NB4 (cell line): ENCODE measurements at regions not wholly inside any gene's neighbourhood (a gene's known extent, or its start where the extent isn't known, plus 50 kb on each side); places are given as distances from the start of the nearest gene placed in this dataset.

Experiments
- DNase-seq: peaks from one replicate; pipeline ENCODE4 v3.0.0; 2010; ENCODE audit warnings: low read depth
- H3K4me3 ChIP-seq: one replicate; pipeline ENCODE4 v1.5.1; 2011; ENCODE audit warnings: mild to moderate bottlenecking, low read depth, low read length, moderate library complexity
- CTCF ChIP-seq: IDR thresholded peaks from one replicate; pipeline ENCODE4 v1.5.1; 2012; ENCODE audit warnings: low read depth, low read length
- MAX ChIP-seq: IDR thresholded peaks from 2 replicates; pipeline ENCODE4 v1.6.1; 2011; ENCODE audit warnings: low read depth, low read length
- MYC ChIP-seq: IDR thresholded peaks from 2 replicates; pipeline ENCODE4 v1.6.1; 2011; ENCODE audit warnings: low read depth, low read length
- POLR2A ChIP-seq: IDR thresholded peaks from 2 replicates; pipeline ENCODE4 v1.6.1; 2011; ENCODE audit warnings: mild to moderate bottlenecking; ENCODE audit not compliant: insufficient read length; ENCODE audit errors: extremely low read depth

GRCh38 chr12:31218203-31219025, 107.5 kb downstream of the SINHCAF start:
- TF ChIP-seq POLR2A: no peak
- no peak for TF ChIP-seq MYC
- TF ChIP-seq CTCF: no peak
- no peak for TF ChIP-seq MAX
- H3K4me3 ChIP-seq: no peak overlapping the region
- DNase-seq: no peak

GRCh38 chr12:31219521-31219920, 106.4 kb downstream of the SINHCAF start:
- no peak for DNase-seq
- H3K4me3 ChIP-seq: no peak overlapping the region
- no peak for TF ChIP-seq MYC
- no peak for TF ChIP-seq MAX
- no peak for TF ChIP-seq CTCF
- TF ChIP-seq POLR2A: no peak

- DNase-seq: no peak
- TF ChIP-seq POLR2A: no peak
- TF ChIP-seq MYC: no peak
- TF ChIP-seq MAX: no peak
- no peak for TF ChIP-seq CTCF
- H3K4me3 ChIP-seq: no peak overlapping the region
Measured at GRCh38 chr12:31220061-31220460, 105.9 kb downstream of the SINHCAF start.

- DNase-seq: no peak
- no peak for TF ChIP-seq MYC
- TF ChIP-seq MAX: no peak
Measured at GRCh38 chr12:31220633-31221550, 105.1 kb downstream of the SINHCAF start.

GRCh38 chr12:31221551-31221945, 104.4 kb downstream of the SINHCAF start:
- TF ChIP-seq POLR2A: no peak
- TF ChIP-seq MYC: no peak
- TF ChIP-seq CTCF: no peak
- TF ChIP-seq MAX: no peak
- H3K4me3 ChIP-seq: no peak overlapping the region
- DNase-seq: no peak

More at GRCh38 chr12:31220633-31221550, 105.1 kb downstream of the SINHCAF start:
- no peak overlapping the region for H3K4me3 ChIP-seq
